ENCODE measurements at regions not wholly inside any gene's neighbourhood (a gene's known extent, or its start where the extent isn't known, plus 50 kb on each side); places are given as distances from the start of the nearest gene placed in this dataset.

- TF ChIP-seq E2F6 (IDR thresholded peaks at IDR 0.05) (peak; percentile 44; the same call in 1 of the 2 replicates), CHD2 (IDR thresholded peaks at IDR 0.05; ENCODE audit: low read length) (no peak), RBBP5 (IDR thresholded peaks at IDR 0.05; ENCODE audit: borderline replicate concordance, low read depth, low read length) (no peak), CEBPB (IDR thresholded peaks at IDR 0.05; ENCODE audit: low read depth, low read length) (no peak), SP1 (IDR thresholded peaks at IDR 0.05; ENCODE audit: low read depth, low read length) (no peak), ZNF274 (IDR thresholded peaks at IDR 0.05; ENCODE audit: borderline replicate concordance, extremely low read depth, low read length) (no peak)
- Histone ChIP-seq H2AFZ (ENCODE audit: low read length) (no peak overlapping the region), H2BK20ac (ENCODE audit: low read length) (no peak overlapping the region), H2BK15ac (ENCODE audit: low read length) (no peak overlapping the region), H2AK5ac (ENCODE audit: low read depth, low read length) (no peak overlapping the region), H3K36me3 (ENCODE audit: control insufficient read depth in 2 of 4, insufficient read depth in 4 of 4, low read length in 3 of 4) (no peaks in the 10 kb centered on the region), H3K27ac (ENCODE audit: low read depth, low read length) (no peak overlapping the region), H4K5ac (ENCODE audit: insufficient read length, low read depth, low read length) (no peak overlapping the region), H2BK120ac (replicated peaks; ENCODE audit: low read depth, low read length) (no peak overlapping the region), H3K14ac (ENCODE audit: insufficient read length) (no peak overlapping the region), H3K23ac (ENCODE audit: insufficient read length) (no peak overlapping the region), H3K79me1 (ENCODE audit: low read depth, low read length) (no peaks in the 10 kb centered on the region), H3K56ac (replicated peaks; ENCODE audit: insufficient read length, low read depth, low read length) (no peak overlapping the region), H3K18ac (ENCODE audit: extremely low read depth, low read length) (no peak overlapping the region), H4K91ac (replicated peaks; ENCODE audit: insufficient read length, low read length) (no peak overlapping the region), H4K20me1 (replicated peaks in 1 of 2; ENCODE audit: control insufficient read depth in 1 of 2, insufficient read depth in 2 of 2, low read length in 2 of 2) (no peaks in the 10 kb centered on the region), H2BK5ac (ENCODE audit: low read depth, low read length) (no peak overlapping the region), H3K23me2 (ENCODE audit: low read depth, low read length) (no peaks in the 10 kb centered on the region), H3K4me2 (ENCODE audit: insufficient read depth in 1 of 2, low read depth in 2 of 2, low read length in 2 of 2) (no peak overlapping the region), H3K4me3 (ENCODE audit: extremely low read depth in 1 of 4, insufficient read depth in 2 of 4, low read depth in 3 of 4, low read length in 4 of 4) (no peak overlapping the region), H3K4ac (replicated peaks; ENCODE audit: insufficient read length, low read depth, low read length) (no peak overlapping the region), H3K9me3 (ENCODE audit: insufficient read depth in 2 of 2, low read depth in 1 of 2, low read length in 1 of 2) (no peaks in the 10 kb centered on the region), H4K8ac (ENCODE audit: extremely low read depth, insufficient read depth, low read length) (no peak overlapping the region), H3K9ac (replicated peaks in 1 of 4; ENCODE audit: extremely low read depth in 1 of 4, low read depth in 3 of 4, low read length in 3 of 4) (no peak overlapping the region), H2BK12ac (ENCODE audit: low read depth, low read length) (no peak overlapping the region), H3K79me2 (ENCODE audit: control insufficient read depth in 1 of 2, insufficient read depth in 2 of 2, low read length in 2 of 2) (no peaks in the 10 kb centered on the region), H3K4me1 (replicated peaks in 1 of 4; ENCODE audit: control insufficient read depth in 3 of 4, insufficient read depth in 4 of 4, low read length in 3 of 4) (no peaks in the 10 kb centered on the region), H3K27me3 (replicated peaks in 1 of 4; ENCODE audit: control insufficient read depth in 3 of 4, extremely low read depth in 1 of 4, insufficient read depth in 3 of 4, low read length in 3 of 4) (peaks cover 0 to 1% (median 0%) of the 10 kb centered on the region in 4 experiments; a peak in 1 of 7 replicates)
- no peak for FAIRE-seq
- ChIA-PET POLR2A (ENCODE audit: partially characterized antibody) (no interaction called here), CTCF (ENCODE audit: partially characterized antibody) (interaction anchor here (2.5 kb wide), 1 partner anchor 100 kb away, joined by 7 read pairs; no protein-coding TSS in a partner anchor)
- no peak for DNase-seq (ENCODE audit: low read depth in 1 of 2, low spot score in 2 of 2)
- 81% methylated on average over 9 of the region's 9 CpGs; no CpG with 5 or more reads in 1 of the 2 experiments for WGBS, 2 experiments (ENCODE audit: extremely low coverage in 1 of 2, insufficient coverage in 1 of 2, insufficient read length in 1 of 2, insufficient replicate concordance in 2 of 2, low coverage in 1 of 2, low lambda C conversion rate in 2 of 2, missing lambda C conversion rate in 1 of 2)
Observed at GRCh38 chr4:38279650-38280322, 319.6 kb downstream of the PTTG2 start.
